DND-41 (cell line): ENCODE measurements at regions not wholly inside any gene's neighbourhood (a gene's known extent, or its start where the extent isn't known, plus 50 kb on each side); places are given as distances from the start of the nearest gene placed in this dataset.

Experiments used
- ATAC-seq: fragments of 200-7000 bp; cut with Tn5 transposase; 3 replicates; pipeline ENCODE4 v1.9.1; 2021; ENCODE audit warnings: low read depth; ENCODE audit not compliant: insufficient read depth
- DNase-seq: peaks from one replicate; pipeline ENCODE4 v3.0.0-alpha.2; 2020
- H2AFZ ChIP-seq: 2 replicates; pipeline ENCODE4 v1.6.0; 2012; ENCODE audit warnings: low read depth, low read length
- H3K27ac ChIP-seq: 2 replicates; pipeline ENCODE4 v1.5.1; 2012; ENCODE audit warnings: low read length, inconsistent platforms
- H3K27me3 ChIP-seq: fragments of 200-600 bp; sonication (generic); 2 replicates; pipeline ENCODE4 v1.6.0; 2012; ENCODE audit warnings: low read length, mild to moderate bottlenecking, inconsistent platforms; ENCODE audit not compliant: insufficient read depth, poor library complexity
- H3K36me3 ChIP-seq: 2 replicates; pipeline ENCODE4 v1.5.1; 2012; ENCODE audit warnings: low read length, inconsistent platforms; ENCODE audit not compliant: insufficient read depth
- H3K4me1 ChIP-seq: 2 replicates; pipeline ENCODE4 v1.5.1; 2012; ENCODE audit warnings: mild to moderate bottlenecking, low read length; ENCODE audit not compliant: insufficient read depth
- H3K4me2 ChIP-seq: 2 replicates; pipeline ENCODE4 v1.6.0; 2012; ENCODE audit warnings: mild to moderate bottlenecking, moderate library complexity, low read length, inconsistent platforms; ENCODE audit not compliant: insufficient read depth
- H3K4me3 ChIP-seq, 2 experiments: fragments of 200-600 bp in 1 of 2; shearing (Covaris generic) in 1 of 2; 2 replicates each; pipeline ENCODE4 v1.5.1; 2012 to 2016; ENCODE audit warnings: inconsistent platforms in 2 of 2, low read length in 2 of 2, mild to moderate bottlenecking in 2 of 2, low read depth in 1 of 2, moderate library complexity in 1 of 2
- H3K79me2 ChIP-seq: 2 replicates; pipeline ENCODE4 v1.6.0; 2012; ENCODE audit warnings: low read length, inconsistent platforms; ENCODE audit not compliant: insufficient read depth
- H3K9ac ChIP-seq: 2 replicates; pipeline ENCODE4 v1.6.0; 2012; ENCODE audit warnings: low read depth, mild to moderate bottlenecking, inconsistent platforms, low read length, moderate library complexity
- H3K9me3 ChIP-seq: 2 replicates; pipeline ENCODE4 v1.5.1; 2012; ENCODE audit warnings: low read length, moderate library complexity, mild to moderate bottlenecking, inconsistent platforms; ENCODE audit not compliant: insufficient read depth, severe bottlenecking
- H4K20me1 ChIP-seq: 2 replicates; pipeline ENCODE4 v1.6.0; 2012; ENCODE audit warnings: low read length; ENCODE audit not compliant: insufficient read depth
- CTCF ChIP-seq: IDR thresholded peaks from 2 replicates; pipeline ENCODE4 v1.5.1; 2012; ENCODE audit warnings: borderline replicate concordance, low read length, moderate library complexity, mild to moderate bottlenecking; ENCODE audit not compliant: poor library complexity, severe bottlenecking; ENCODE audit errors: extremely low read depth
- EZH2 ChIP-seq: IDR thresholded peaks from 3 replicates; pipeline ENCODE4 v1.6.1; 2012; ENCODE audit warnings: borderline replicate concordance, low read depth, mild to moderate bottlenecking, moderate library complexity, low read length, inconsistent platforms; ENCODE audit not compliant: severe bottlenecking

- Histone ChIP-seq H3K4me3 (no peak overlapping the region), H3K4me2 (no peak overlapping the region), H4K20me1 (no peaks in the 10 kb centered on the region), H2AFZ (no peak overlapping the region), H3K27me3 (peaks cover 7% of the 10 kb centered on the region), H3K4me1 (no peaks in the 10 kb centered on the region), H3K27ac (no peak overlapping the region), H3K9ac (no peak overlapping the region), H3K9me3 (no peaks in the 10 kb centered on the region), H3K36me3 (no peaks in the 10 kb centered on the region), H3K79me2 (no peaks in the 10 kb centered on the region)
- no peak for TF ChIP-seq CTCF
- ATAC-seq, result no peak
- no peak for DNase-seq
Measured at GRCh38 chr6:134706153-134706552, 243.7 kb downstream of the ALDH8A1 start.

- H3K36me3 ChIP-seq, result no peaks in the 10 kb centered on the region
- no peaks in the 10 kb centered on the region for H3K4me1 ChIP-seq
- DNase-seq (no peak), ATAC-seq (no peak)
- no peak overlapping the region for H2AFZ ChIP-seq
- peaks cover 7% of the 10 kb centered on the region for H3K27me3 ChIP-seq
- H3K4me2 ChIP-seq, result no peak overlapping the region
- no peaks in the 10 kb centered on the region for H3K79me2 ChIP-seq
- H3K27ac ChIP-seq, result no peak overlapping the region
- H3K9me3 ChIP-seq, result no peaks in the 10 kb centered on the region
- TF ChIP-seq EZH2 (no peak), CTCF (no peak)
- no peak overlapping the region for H3K4me3 ChIP-seq
- no peak overlapping the region for H3K9ac ChIP-seq
- no peaks in the 10 kb centered on the region for H4K20me1 ChIP-seq
Measured at GRCh38 chr6:134703206-134703605, 246.7 kb downstream of the ALDH8A1 start.

GRCh38 chr6:134702279-134702678 is 247.6 kb downstream of the ALDH8A1 start:
- Histone ChIP-seq H3K9ac (no peak overlapping the region), H3K4me2 (no peak overlapping the region), H2AFZ (no peak overlapping the region), H3K79me2 (no peaks in the 10 kb centered on the region), H4K20me1 (no peaks in the 10 kb centered on the region), H3K36me3 (no peaks in the 10 kb centered on the region), H3K27ac (no peak overlapping the region), H3K27me3 (peaks cover 3% of the 10 kb centered on the region), H3K4me1 (no peaks in the 10 kb centered on the region), H3K9me3 (no peaks in the 10 kb centered on the region), H3K4me3 (no peak overlapping the region)
- ATAC-seq (no peak), DNase-seq (no peak)
- TF ChIP-seq CTCF (no peak), EZH2 (no peak)

GRCh38 chr6:134701301-134701700 is 248.6 kb downstream of the ALDH8A1 start:
- no peak for DNase-seq
- no peak overlapping the region for H3K9ac ChIP-seq
- H3K4me3 ChIP-seq, result no peak overlapping the region
- no peak overlapping the region for H3K27ac ChIP-seq
- no peaks in the 10 kb centered on the region for H3K4me1 ChIP-seq
- H3K27me3 ChIP-seq, result peaks cover 3% of the 10 kb centered on the region
- no peaks in the 10 kb centered on the region for H3K79me2 ChIP-seq
- no peak overlapping the region for H2AFZ ChIP-seq
- ATAC-seq, result no peak
- H3K4me2 ChIP-seq, result no peak overlapping the region
- H3K36me3 ChIP-seq, result no peaks in the 10 kb centered on the region
- no peaks in the 10 kb centered on the region for H4K20me1 ChIP-seq
- H3K9me3 ChIP-seq, result no peaks in the 10 kb centered on the region
- TF ChIP-seq CTCF (no peak), EZH2 (no peak)
